ENCODE measurements at regions not wholly inside any gene's neighbourhood (a gene's known extent, or its start where the extent isn't known, plus 50 kb on each side); places are given as distances from the start of the nearest gene placed in this dataset.

DNA sequence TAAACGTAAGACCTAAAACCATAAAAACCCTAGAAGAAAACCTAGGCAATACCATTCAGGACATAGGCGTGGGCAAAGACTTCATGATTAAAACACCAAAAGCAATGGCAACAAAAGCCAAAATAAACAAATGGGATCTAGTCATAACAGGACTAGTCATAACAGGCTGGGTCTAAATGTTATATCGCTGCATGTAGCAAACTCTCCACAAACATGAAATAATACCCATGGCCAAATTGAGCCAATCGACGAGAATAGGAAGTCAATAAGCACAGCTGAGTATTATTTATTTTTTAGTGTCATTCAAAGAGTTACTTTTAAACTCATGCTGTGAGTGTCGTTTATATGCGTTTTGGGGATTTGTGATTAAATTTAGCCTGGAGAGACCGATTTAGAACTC is 225.1 kb downstream of the TFEC start (continued):
- TF ChIP-seq KLF9 (tag by site-specific recombination; IDR thresholded peaks at IDR 0.05; ENCODE audit: low read depth) (no peak), ZNF311 (tag by site-specific recombination; IDR thresholded peaks at IDR 0.05; ENCODE audit: borderline replicate concordance) (no peak), ZNF16 (tag by site-specific recombination; IDR thresholded peaks at IDR 0.05; ENCODE audit: low read depth) (no peak), IKZF3 (tag by site-specific recombination; IDR thresholded peaks at IDR 0.05) (peak; percentile 58; the same call in 1 of the 2 replicates), ZNF555 (tag by site-specific recombination; conservative IDR thresholded peaks at IDR 0.05) (no peak), ZNF114 (tag by site-specific recombination; IDR thresholded peaks at IDR 0.05) (no peak), HOXC10 (CRISPR knock-in tag; IDR thresholded peaks at IDR 0.05) (no peak), ZNF521 (tag by site-specific recombination; IDR thresholded peaks at IDR 0.05) (no peak), ZNF335 (tag by site-specific recombination; conservative IDR thresholded peaks at IDR 0.05) (no peak; the same call in 1 of the 2 replicates), ZNF223 (tag by site-specific recombination; IDR thresholded peaks at IDR 0.05) (no peak), ZNF133 (tag by site-specific recombination; IDR thresholded peaks at IDR 0.05) (no peak), ZNF146 (tag by site-specific recombination; IDR thresholded peaks at IDR 0.05) (no peak), ZBTB1 (tag by site-specific recombination; IDR thresholded peaks at IDR 0.05) (no peak), ZNF138 (tag by site-specific recombination; IDR thresholded peaks at IDR 0.05; ENCODE audit: borderline replicate concordance) (no peak), ZNF510 (tag by site-specific recombination; IDR thresholded peaks at IDR 0.05; ENCODE audit: insufficient replicate concordance) (no peak), ZNF600 (tag by site-specific recombination; IDR thresholded peaks at IDR 0.05) (0 out of 2 replicates have a peak, but pooled peaks have one; percentile 36), ZNF366 (tag by site-specific recombination; conservative IDR thresholded peaks at IDR 0.05) (no peak), ZNF175 (tag by site-specific recombination; IDR thresholded peaks at IDR 0.05) (no peak), ZBTB20 (tag by site-specific recombination; IDR thresholded peaks at IDR 0.05) (no peak), ZIC2 (tag by site-specific recombination; IDR thresholded peaks at IDR 0.05) (peak; percentile 82), MYNN (tag by site-specific recombination; IDR thresholded peaks at IDR 0.05; ENCODE audit: borderline replicate concordance) (no peak), OSR2 (tag by site-specific recombination; IDR thresholded peaks at IDR 0.05) (peak; percentile 63; the same call in 1 of the 2 replicates), ZNF132 (tag by site-specific recombination; IDR thresholded peaks at IDR 0.05; ENCODE audit: borderline replicate concordance) (no peak)
- TF ChIP-seq, protein P1, sequence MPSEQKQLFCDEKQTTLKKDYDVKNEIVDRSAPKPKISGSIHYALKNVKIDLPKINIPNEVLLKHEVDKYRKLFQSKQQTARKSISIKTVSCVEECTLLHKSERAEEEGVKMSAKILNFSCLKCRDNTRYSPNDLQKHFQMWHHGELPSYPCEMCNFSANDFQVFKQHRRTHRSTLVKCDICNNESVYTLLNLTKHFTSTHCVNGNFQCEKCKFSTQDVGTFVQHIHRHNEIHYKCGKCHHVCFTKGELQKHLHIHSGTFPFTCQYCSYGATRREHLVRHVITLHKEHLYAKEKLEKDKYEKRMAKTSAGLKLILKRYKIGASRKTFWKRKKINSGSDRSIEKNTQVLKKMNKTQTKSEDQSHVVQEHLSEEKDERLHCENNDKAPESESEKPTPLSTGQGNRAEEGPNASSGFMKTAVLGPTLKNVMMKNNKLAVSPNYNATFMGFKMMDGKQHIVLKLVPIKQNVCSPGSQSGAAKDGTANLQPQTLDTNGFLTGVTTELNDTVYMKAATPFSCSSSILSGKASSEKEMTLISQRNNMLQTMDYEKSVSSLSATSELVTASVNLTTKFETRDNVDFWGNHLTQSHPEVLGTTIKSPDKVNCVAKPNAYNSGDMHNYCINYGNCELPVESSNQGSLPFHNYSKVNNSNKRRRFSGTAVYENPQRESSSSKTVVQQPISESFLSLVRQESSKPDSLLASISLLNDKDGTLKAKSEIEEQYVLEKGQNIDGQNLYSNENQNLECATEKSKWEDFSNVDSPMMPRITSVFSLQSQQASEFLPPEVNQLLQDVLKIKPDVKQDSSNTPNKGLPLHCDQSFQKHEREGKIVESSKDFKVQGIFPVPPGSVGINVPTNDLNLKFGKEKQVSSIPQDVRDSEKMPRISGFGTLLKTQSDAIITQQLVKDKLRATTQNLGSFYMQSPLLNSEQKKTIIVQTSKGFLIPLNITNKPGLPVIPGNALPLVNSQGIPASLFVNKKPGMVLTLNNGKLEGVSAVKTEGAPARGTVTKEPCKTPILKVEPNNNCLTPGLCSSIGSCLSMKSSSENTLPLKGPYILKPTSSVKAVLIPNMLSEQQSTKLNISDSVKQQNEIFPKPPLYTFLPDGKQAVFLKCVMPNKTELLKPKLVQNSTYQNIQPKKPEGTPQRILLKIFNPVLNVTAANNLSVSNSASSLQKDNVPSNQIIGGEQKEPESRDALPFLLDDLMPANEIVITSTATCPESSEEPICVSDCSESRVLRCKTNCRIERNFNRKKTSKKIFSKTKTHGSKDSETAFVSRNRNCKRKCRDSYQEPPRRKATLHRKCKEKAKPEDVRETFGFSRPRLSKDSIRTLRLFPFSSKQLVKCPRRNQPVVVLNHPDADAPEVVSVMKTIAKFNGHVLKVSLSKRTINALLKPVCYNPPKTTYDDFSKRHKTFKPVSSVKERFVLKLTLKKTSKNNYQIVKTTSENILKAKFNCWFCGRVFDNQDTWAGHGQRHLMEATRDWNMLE (tag by site-specific recombination; conservative IDR thresholded peaks at IDR 0.05; ENCODE audit: low read depth): peak; percentile 19; the same call in 1 of the 2 replicates
- TF ChIP-seq, protein P2, sequence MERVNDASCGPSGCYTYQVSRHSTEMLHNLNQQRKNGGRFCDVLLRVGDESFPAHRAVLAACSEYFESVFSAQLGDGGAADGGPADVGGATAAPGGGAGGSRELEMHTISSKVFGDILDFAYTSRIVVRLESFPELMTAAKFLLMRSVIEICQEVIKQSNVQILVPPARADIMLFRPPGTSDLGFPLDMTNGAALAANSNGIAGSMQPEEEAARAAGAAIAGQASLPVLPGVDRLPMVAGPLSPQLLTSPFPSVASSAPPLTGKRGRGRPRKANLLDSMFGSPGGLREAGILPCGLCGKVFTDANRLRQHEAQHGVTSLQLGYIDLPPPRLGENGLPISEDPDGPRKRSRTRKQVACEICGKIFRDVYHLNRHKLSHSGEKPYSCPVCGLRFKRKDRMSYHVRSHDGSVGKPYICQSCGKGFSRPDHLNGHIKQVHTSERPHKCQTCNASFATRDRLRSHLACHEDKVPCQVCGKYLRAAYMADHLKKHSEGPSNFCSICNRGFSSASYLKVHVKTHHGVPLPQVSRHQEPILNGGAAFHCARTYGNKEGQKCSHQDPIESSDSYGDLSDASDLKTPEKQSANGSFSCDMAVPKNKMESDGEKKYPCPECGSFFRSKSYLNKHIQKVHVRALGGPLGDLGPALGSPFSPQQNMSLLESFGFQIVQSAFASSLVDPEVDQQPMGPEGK (tag by site-specific recombination; IDR thresholded peaks at IDR 0.05): no peak
- TF ChIP-seq, protein P3, sequence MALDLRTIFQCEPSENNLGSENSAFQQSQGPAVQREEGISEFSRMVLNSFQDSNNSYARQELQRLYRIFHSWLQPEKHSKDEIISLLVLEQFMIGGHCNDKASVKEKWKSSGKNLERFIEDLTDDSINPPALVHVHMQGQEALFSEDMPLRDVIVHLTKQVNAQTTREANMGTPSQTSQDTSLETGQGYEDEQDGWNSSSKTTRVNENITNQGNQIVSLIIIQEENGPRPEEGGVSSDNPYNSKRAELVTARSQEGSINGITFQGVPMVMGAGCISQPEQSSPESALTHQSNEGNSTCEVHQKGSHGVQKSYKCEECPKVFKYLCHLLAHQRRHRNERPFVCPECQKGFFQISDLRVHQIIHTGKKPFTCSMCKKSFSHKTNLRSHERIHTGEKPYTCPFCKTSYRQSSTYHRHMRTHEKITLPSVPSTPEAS (tag by site-specific recombination; IDR thresholded peaks at IDR 0.05): no peak
- TF ChIP-seq, protein P4, sequence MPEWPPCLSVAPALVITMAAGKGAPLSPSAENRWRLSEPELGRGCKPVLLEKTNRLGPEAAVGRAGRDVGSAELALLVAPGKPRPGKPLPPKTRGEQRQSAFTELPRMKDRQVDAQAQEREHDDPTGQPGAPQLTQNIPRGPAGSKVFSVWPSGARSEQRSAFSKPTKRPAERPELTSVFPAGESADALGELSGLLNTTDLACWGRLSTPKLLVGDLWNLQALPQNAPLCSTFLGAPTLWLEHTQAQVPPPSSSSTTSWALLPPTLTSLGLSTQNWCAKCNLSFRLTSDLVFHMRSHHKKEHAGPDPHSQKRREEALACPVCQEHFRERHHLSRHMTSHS (tag by site-specific recombination; IDR thresholded peaks at IDR 0.05): no peak
- TF ChIP-seq, protein P5, sequence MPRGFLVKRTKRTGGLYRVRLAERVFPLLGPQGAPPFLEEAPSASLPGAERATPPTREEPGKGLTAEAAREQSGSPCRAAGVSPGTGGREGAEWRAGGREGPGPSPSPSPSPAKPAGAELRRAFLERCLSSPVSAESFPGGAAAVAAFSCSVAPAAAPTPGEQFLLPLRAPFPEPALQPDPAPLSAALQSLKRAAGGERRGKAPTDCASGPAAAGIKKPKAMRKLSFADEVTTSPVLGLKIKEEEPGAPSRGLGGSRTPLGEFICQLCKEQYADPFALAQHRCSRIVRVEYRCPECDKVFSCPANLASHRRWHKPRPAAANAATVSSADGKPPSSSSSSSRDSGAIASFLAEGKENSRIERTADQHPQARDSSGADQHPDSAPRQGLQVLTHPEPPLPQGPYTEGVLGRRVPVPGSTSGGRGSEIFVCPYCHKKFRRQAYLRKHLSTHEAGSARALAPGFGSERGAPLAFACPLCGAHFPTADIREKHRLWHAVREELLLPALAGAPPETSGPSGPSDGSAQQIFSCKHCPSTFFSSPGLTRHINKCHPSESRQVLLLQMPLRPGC (tag by site-specific recombination; IDR thresholded peaks at IDR 0.05): no peak; the same call in 1 of the 2 replicates
- TF ChIP-seq, protein P6, sequence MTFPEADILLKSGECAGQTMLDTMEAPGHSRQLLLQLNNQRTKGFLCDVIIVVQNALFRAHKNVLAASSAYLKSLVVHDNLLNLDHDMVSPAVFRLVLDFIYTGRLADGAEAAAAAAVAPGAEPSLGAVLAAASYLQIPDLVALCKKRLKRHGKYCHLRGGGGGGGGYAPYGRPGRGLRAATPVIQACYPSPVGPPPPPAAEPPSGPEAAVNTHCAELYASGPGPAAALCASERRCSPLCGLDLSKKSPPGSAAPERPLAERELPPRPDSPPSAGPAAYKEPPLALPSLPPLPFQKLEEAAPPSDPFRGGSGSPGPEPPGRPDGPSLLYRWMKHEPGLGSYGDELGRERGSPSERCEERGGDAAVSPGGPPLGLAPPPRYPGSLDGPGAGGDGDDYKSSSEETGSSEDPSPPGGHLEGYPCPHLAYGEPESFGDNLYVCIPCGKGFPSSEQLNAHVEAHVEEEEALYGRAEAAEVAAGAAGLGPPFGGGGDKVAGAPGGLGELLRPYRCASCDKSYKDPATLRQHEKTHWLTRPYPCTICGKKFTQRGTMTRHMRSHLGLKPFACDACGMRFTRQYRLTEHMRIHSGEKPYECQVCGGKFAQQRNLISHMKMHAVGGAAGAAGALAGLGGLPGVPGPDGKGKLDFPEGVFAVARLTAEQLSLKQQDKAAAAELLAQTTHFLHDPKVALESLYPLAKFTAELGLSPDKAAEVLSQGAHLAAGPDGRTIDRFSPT (tag by site-specific recombination; IDR thresholded peaks at IDR 0.05): no peak
